ENCODE measurements at regions not wholly inside any gene's neighbourhood (a gene's known extent, or its start where the extent isn't known, plus 50 kb on each side); places are given as distances from the start of the nearest gene placed in this dataset.
A peak's percentile ranks its signal among the peaks of the same experiment; 100 is the strongest.

- no peak for TF ChIP-seq REST (IDR thresholded peaks at IDR 0.05; ENCODE audit: low read depth, low read length)
- TF ChIP-seq BCL3 (IDR thresholded peaks at IDR 0.05; ENCODE audit: borderline replicate concordance, insufficient read depth, low read depth, low read length, poor library complexity, severe bottlenecking), result no peak
- TF ChIP-seq BACH1 (IDR thresholded peaks at IDR 0.05; ENCODE audit: borderline replicate concordance), result no peak
- peak; percentile 70 for TF ChIP-seq ZNF24 (IDR thresholded peaks at IDR 0.05)
Observed at GRCh38 chr10:58994226-58995057, 182.0 kb upstream of the PHYHIPL start (continued).

GRCh38 chr10:58995058-58995596 is 181.3 kb upstream of the PHYHIPL start:
- in situ Hi-C loops (cut with MboI), result no loop called here
- Histone ChIP-seq H4K20me1 (ENCODE audit: control insufficient read depth, insufficient read depth) (no peaks in the 10 kb centered on the region), H3K9me3 (replicated peaks; ENCODE audit: control insufficient read depth, insufficient read depth, low read length) (peaks cover 6% of the 10 kb centered on the region), H2AFZ (ENCODE audit: control insufficient read depth, low read depth, low read length) (peak overlapping the region; percentile 37), H3K27ac (ENCODE audit: control insufficient read depth, insufficient read depth) (no peak overlapping the region; the same call in 1 of the 2 replicates), H3K9ac (ENCODE audit: control insufficient read depth, insufficient read depth, low read length) (no peak overlapping the region), H3K4me3 (no peak overlapping the region), H3K4me1 (ENCODE audit: control insufficient read depth, insufficient read depth, low read length) (peaks cover 39% of the 10 kb centered on the region), H3K27me3 (replicated peaks in 1 of 2; ENCODE audit: control insufficient read depth in 2 of 2, insufficient read depth in 2 of 2, low read length in 1 of 2) (no peaks in the 10 kb centered on the region), H3K79me2 (ENCODE audit: control insufficient read depth, insufficient read depth, low read length) (no peaks in the 10 kb centered on the region), H3K36me3 (ENCODE audit: control insufficient read depth in 2 of 2, insufficient read depth in 2 of 2, low read length in 1 of 2) (no peaks in the 10 kb centered on the region), H3K4me2 (ENCODE audit: control insufficient read depth, insufficient read depth) (no peak overlapping the region)
- ChIA-PET RAD21 (ENCODE audit: unreplicated experiment) (interaction anchor here (0.9 to 14.1 kb wide), 22 partner anchors 8 to 188 kb away, joined by 3 to 223 read pairs (median 6); no protein-coding TSS in a partner anchor), SMC1A (ENCODE audit: uncharacterized antibody, unreplicated experiment) (interaction anchor here (0.7 to 8.8 kb wide), 41 partner anchors 9 to 242 kb away, joined by 3 to 222 read pairs (median 4); no protein-coding TSS in a partner anchor), POLR2A (interaction anchor here (0.7 to 2.5 kb wide), 16 partner anchors 11 to 195 kb away, joined by 3 to 11 read pairs (median 3); no protein-coding TSS in a partner anchor), CTCF (interaction anchor here (0.7 to 4.0 kb wide), 16 partner anchors 8 to 188 kb away, joined by 3 to 21 read pairs (median 4); no protein-coding TSS in a partner anchor)
- no peak for DNase-seq (ENCODE audit: low read depth, low spot score)
- no peak for FAIRE-seq
- 27% methylated on average over 6 of the region's 6 CpGs for WGBS (ENCODE audit: insufficient coverage, insufficient replicate concordance, low lambda C conversion rate, missing lambda C conversion rate)
- no TSS peak for BruUV-seq (replicated peaks)
- peak; percentile 12 for ATAC-seq
- intact Hi-C loops (cut with micrococcal nuclease; ENCODE audit: unreplicated experiment), result no loop called here
- TF ChIP-seq ZBTB4 (CRISPR knock-in tag; IDR thresholded peaks at IDR 0.05) (no peak), CHD2 (IDR thresholded peaks at IDR 0.05; ENCODE audit: borderline replicate concordance, low read depth, low read length) (no peak), ZSCAN29 (IDR thresholded peaks at IDR 0.05) (no peak), YY1 (IDR thresholded peaks at IDR 0.05; ENCODE audit: low read depth, low read length) (no peak), IRF5 (IDR thresholded peaks at IDR 0.05; ENCODE audit: borderline replicate concordance) (no peak), CREB1 (IDR thresholded peaks at IDR 0.05; ENCODE audit: low read depth) (peak; percentile 10; the same call in 1 of the 2 replicates), JUNB (IDR thresholded peaks at IDR 0.05) (no peak; the same call in 1 of the 2 replicates)

Data from GM12878 (cell line).